ENCODE measurements at regions not wholly inside any gene's neighbourhood (a gene's known extent, or its start where the extent isn't known, plus 50 kb on each side); places are given as distances from the start of the nearest gene placed in this dataset.
"Not testable (repeated sequence)": the region's sequence is repeated elsewhere in the genome, so short reads cannot be mapped to it uniquely, and the experiment has no call there.

- no peak for DNase-seq
- no peak overlapping the region for H3K27ac Mint-ChIP-seq
- ATAC-seq (ENCODE audit: low read depth in 2 of 2): no peak
- H3K27me3 Mint-ChIP-seq: peaks cover 14 to 19% (median 19%) of the 10 kb centered on the region in 3 donors
- no peak overlapping the region for H3K4me3 Mint-ChIP-seq
- no peaks in the 10 kb centered on the region for H3K36me3 Mint-ChIP-seq
- H3K4me1 Mint-ChIP-seq: peaks cover 6 to 23% (median 12%) of the 10 kb centered on the region in 3 donors
- no peaks in the 10 kb centered on the region for H3K9me3 Mint-ChIP-seq
Measured at GRCh38 chr10:3665316-3665908, 119.6 kb downstream of the KLF6 start.

GRCh38 chr10:3662775-3663174 is 122.2 kb downstream of the KLF6 start:
- Mint-ChIP-seq H3K4me3 (peak overlapping the region in 1 of 8 donors; percentile 39), H3K9me3 (peaks cover 0 to 2% (median 0%) of the 10 kb centered on the region in 7 donors), H3K27ac (peak overlapping the region in 1 of 6 donors; percentile 59), H3K27me3 (peaks cover 8 to 14% (median 12%) of the 10 kb centered on the region in 3 donors), H3K4me1 (peaks cover 5 to 10% (median 6%) of the 10 kb centered on the region in 3 donors), H3K36me3 (no peaks in the 10 kb centered on the region)
- no peak for DNase-seq
- no peak for ATAC-seq (ENCODE audit: low read depth in 2 of 2)

- no peak overlapping the region for H3K27ac Mint-ChIP-seq
- no peaks in the 10 kb centered on the region for H3K36me3 Mint-ChIP-seq
- peaks cover 0 to 9% (median 5%) of the 10 kb centered on the region in 3 donors for H3K27me3 Mint-ChIP-seq
- ATAC-seq (ENCODE audit: low read depth in 2 of 2): no peak
- no peak for DNase-seq
- no peak overlapping the region for H3K4me3 Mint-ChIP-seq
- peaks cover 0 to 3% (median under 1%) of the 10 kb centered on the region in 3 donors for H3K4me1 Mint-ChIP-seq
- peaks cover 0 to 2% (median 0%) of the 10 kb centered on the region in 7 donors for H3K9me3 Mint-ChIP-seq
Measured at GRCh38 chr10:3661271-3661670, 123.7 kb downstream of the KLF6 start.

- H3K27ac Mint-ChIP-seq: peak overlapping the region in 1 of 6 donors; percentile 18
- H3K27me3 Mint-ChIP-seq: peaks cover 0 to 9% (median 5%) of the 10 kb centered on the region in 3 donors
- H3K9me3 Mint-ChIP-seq: peaks cover 0 to 2% (median 0%) of the 10 kb centered on the region in 7 donors
- DNase-seq (no peak), ATAC-seq (ENCODE audit: low read depth in 2 of 2) (no peak)
- H3K4me1 Mint-ChIP-seq: peaks cover 5 to 8% (median 6%) of the 10 kb centered on the region in 3 donors
- H3K36me3 Mint-ChIP-seq: no peaks in the 10 kb centered on the region
- H3K4me3 Mint-ChIP-seq: no peak overlapping the region
Measured at GRCh38 chr10:3660753-3661152, 124.3 kb downstream of the KLF6 start.

- Mint-ChIP-seq H3K9me3 (peaks cover 0 to 2% (median 0%) of the 10 kb centered on the region in 7 donors), H3K27ac (no peak overlapping the region), H3K36me3 (no peaks in the 10 kb centered on the region), H3K4me1 (peaks cover 15 to 20% (median 18%) of the 10 kb centered on the region in 3 donors), H3K4me3 (peak overlapping the region in 1 of 8 donors; percentile 42), H3K27me3 (peaks cover 0 to 5% (median 4%) of the 10 kb centered on the region in 3 donors)
- DNase-seq (no peak), ATAC-seq (ENCODE audit: low read depth in 2 of 2) (no peak)
Measured at GRCh38 chr10:3659203-3659917, 125.6 kb downstream of the KLF6 start.

GRCh38 chr10:3658766-3659165 is 126.2 kb downstream of the KLF6 start:
- Mint-ChIP-seq H3K27me3 (peaks cover 0 to 5% (median 4%) of the 10 kb centered on the region in 3 donors), H3K4me3 (no peak overlapping the region), H3K27ac (peak overlapping the region in 1 of 6 donors; percentile 49), H3K9me3 (peaks cover 0 to 2% (median 0%) of the 10 kb centered on the region in 7 donors), H3K36me3 (no peaks in the 10 kb centered on the region), H3K4me1 (peaks cover 15 to 20% (median 18%) of the 10 kb centered on the region in 3 donors)
- ATAC-seq (ENCODE audit: low read depth in 2 of 2): no peak
- no peak for DNase-seq

GRCh38 chr10:3656214-3656613 is 128.8 kb downstream of the KLF6 start:
- H3K27me3 Mint-ChIP-seq: peaks cover 0 to 13% (median 4%) of the 10 kb centered on the region in 3 donors
- H3K4me1 Mint-ChIP-seq: peaks cover 18 to 27% (median 19%) of the 10 kb centered on the region in 3 donors
- DNase-seq: no peak
- H3K9me3 Mint-ChIP-seq: peaks cover 0 to 2% (median 0%) of the 10 kb centered on the region in 7 donors
- no peak overlapping the region for H3K4me3 Mint-ChIP-seq
- H3K27ac Mint-ChIP-seq: peak overlapping the region in 1 of 6 donors; percentile 39
- H3K36me3 Mint-ChIP-seq: no peaks in the 10 kb centered on the region
- ATAC-seq (ENCODE audit: low read depth in 2 of 2): no peak

GRCh38 chr10:3655528-3655927 is 129.5 kb downstream of the KLF6 start:
- peaks cover 0 to 13% (median 6%) of the 10 kb centered on the region in 3 donors for H3K27me3 Mint-ChIP-seq
- ATAC-seq (ENCODE audit: low read depth in 2 of 2): peak; percentile 98
- peak; percentile 38 for DNase-seq

GRCh38 chr10:3654980-3655379 is 130.0 kb downstream of the KLF6 start:
- DNase-seq (no peak), ATAC-seq (ENCODE audit: low read depth in 2 of 2) (peak; percentile 13 to 24)
- Mint-ChIP-seq H3K4me1 (peaks cover 18 to 27% (median 19%) of the 10 kb centered on the region in 3 donors), H3K27ac (peak overlapping the region in 5 of 6 donors; percentile 39 to 84 (median 64)), H3K27me3 (peaks cover 1 to 13% (median 11%) of the 10 kb centered on the region in 3 donors), H3K9me3 (peaks cover 0 to 2% (median 0%) of the 10 kb centered on the region in 7 donors), H3K4me3 (peak overlapping the region in 7 of 8 donors; percentile 0 to 76 (median 43)), H3K36me3 (no peaks in the 10 kb centered on the region)

More at GRCh38 chr10:3655528-3655927, 129.5 kb downstream of the KLF6 start:
- Mint-ChIP-seq H3K9me3 (peaks cover 0 to 2% (median 0%) of the 10 kb centered on the region in 7 donors), H3K36me3 (no peaks in the 10 kb centered on the region), H3K4me3 (peak overlapping the region in 6 of 8 donors; percentile 0 to 76 (median 50)), H3K4me1 (peaks cover 18 to 27% (median 19%) of the 10 kb centered on the region in 3 donors), H3K27ac (peak overlapping the region; percentile 19 to 84 (median 48))

GRCh38 chr10:3654496-3654895 is 130.5 kb downstream of the KLF6 start:
- Mint-ChIP-seq H3K4me1 (peaks cover 18 to 27% (median 19%) of the 10 kb centered on the region in 3 donors), H3K9me3 (peaks cover 0 to 2% (median 0%) of the 10 kb centered on the region in 7 donors), H3K36me3 (no peaks in the 10 kb centered on the region), H3K27me3 (peaks cover 4 to 14% (median 13%) of the 10 kb centered on the region in 3 donors), H3K4me3 (no peak overlapping the region), H3K27ac (peak overlapping the region in 1 of 6 donors; percentile 34)
- DNase-seq (no peak), ATAC-seq (ENCODE audit: low read depth in 2 of 2) (no peak)

GRCh38 chr10:3653303-3653702 is 131.7 kb downstream of the KLF6 start:
- H3K4me3 Mint-ChIP-seq: peak overlapping the region in 2 of 8 donors; percentile 68 to 77

GRCh38 chr10:3652886-3653285 is 132.1 kb downstream of the KLF6 start:
- DNase-seq (no peak), ATAC-seq (ENCODE audit: low read depth in 2 of 2) (no peak)
- peak overlapping the region in 1 of 8 donors; percentile 68 for H3K4me3 Mint-ChIP-seq
- H3K9me3 Mint-ChIP-seq: peaks cover 0 to 2% (median 0%) of the 10 kb centered on the region in 7 donors
- peaks cover 4 to 14% (median 13%) of the 10 kb centered on the region in 3 donors for H3K27me3 Mint-ChIP-seq
- H3K36me3 Mint-ChIP-seq: no peaks in the 10 kb centered on the region
- H3K27ac Mint-ChIP-seq: peak overlapping the region in 1 of 6 donors; percentile 63
- peaks cover 18 to 27% (median 19%) of the 10 kb centered on the region in 3 donors for H3K4me1 Mint-ChIP-seq

More at GRCh38 chr10:3653303-3653702, 131.7 kb downstream of the KLF6 start:
- DNase-seq; H3K36me3 Mint-ChIP-seq; ATAC-seq (ENCODE audit: low read depth in 2 of 2); H3K9me3 Mint-ChIP-seq: not testable (repeated sequence)
- Mint-ChIP-seq H3K27ac (peak overlapping the region in 2 of 6 donors; percentile 8 to 63), H3K27me3 (peaks cover 4 to 14% (median 13%) of the 10 kb centered on the region in 3 donors), H3K4me1 (peaks cover 18 to 27% (median 19%) of the 10 kb centered on the region in 3 donors)

GRCh38 chr10:3651969-3652653 is 132.9 kb downstream of the KLF6 start:
- DNase-seq (no peak), ATAC-seq (ENCODE audit: low read depth in 2 of 2) (no peak)
- Mint-ChIP-seq H3K9me3 (peaks cover 0 to 2% (median 0%) of the 10 kb centered on the region in 7 donors), H3K4me3 (no peak overlapping the region), H3K27me3 (peaks cover 4 to 14% (median 13%) of the 10 kb centered on the region in 3 donors), H3K4me1 (peaks cover 18 to 27% (median 19%) of the 10 kb centered on the region in 3 donors), H3K36me3 (no peaks in the 10 kb centered on the region), H3K27ac (no peak overlapping the region)
